ENCODE measurements at regions not wholly inside any gene's neighbourhood (a gene's known extent, or its start where the extent isn't known, plus 50 kb on each side); places are given as distances from the start of the nearest gene placed in this dataset.

GRCh38 chr4:138330531-138330930 is 88.4 kb upstream of the SLC7A11 start:
- Histone ChIP-seq H3K27me3 (ENCODE audit: insufficient read depth, low read length, poor library complexity, severe bottlenecking) (no peaks in the 10 kb centered on the region), H4K20me1 (ENCODE audit: insufficient read depth, low read length, poor library complexity, severe bottlenecking) (no peaks in the 10 kb centered on the region), H3K36me3 (ENCODE audit: insufficient read depth, low read length) (no peaks in the 10 kb centered on the region), H3K4me1 (ENCODE audit: insufficient read depth, low read length, poor library complexity, severe bottlenecking) (peaks cover 14% of the 10 kb centered on the region), H3K4me3 (ENCODE audit: low read length, poor library complexity, severe bottlenecking) (no peak overlapping the region), H3K9ac (ENCODE audit: low read depth, low read length, poor library complexity, severe bottlenecking) (no peak overlapping the region), H2AFZ (ENCODE audit: low read length) (no peak overlapping the region), H3K79me2 (ENCODE audit: insufficient read depth, low read length) (no peaks in the 10 kb centered on the region), H3K9me3 (ENCODE audit: insufficient read depth, low read depth, low read length) (no peaks in the 10 kb centered on the region; the same call in 1 of the 2 replicates), H3K9me2 (replicated peaks; ENCODE audit: low read depth, low read length) (no peaks in the 10 kb centered on the region), H3K4me2 (ENCODE audit: low read depth, low read length, poor library complexity, severe bottlenecking) (no peak overlapping the region), H3F3A (ENCODE audit: low read depth) (no peaks in the 10 kb centered on the region)
- TF ChIP-seq EZH2phosphoT487 (IDR thresholded peaks at IDR 0.05; ENCODE audit: borderline replicate concordance): no peak
- TF ChIP-seq, protein P1, sequence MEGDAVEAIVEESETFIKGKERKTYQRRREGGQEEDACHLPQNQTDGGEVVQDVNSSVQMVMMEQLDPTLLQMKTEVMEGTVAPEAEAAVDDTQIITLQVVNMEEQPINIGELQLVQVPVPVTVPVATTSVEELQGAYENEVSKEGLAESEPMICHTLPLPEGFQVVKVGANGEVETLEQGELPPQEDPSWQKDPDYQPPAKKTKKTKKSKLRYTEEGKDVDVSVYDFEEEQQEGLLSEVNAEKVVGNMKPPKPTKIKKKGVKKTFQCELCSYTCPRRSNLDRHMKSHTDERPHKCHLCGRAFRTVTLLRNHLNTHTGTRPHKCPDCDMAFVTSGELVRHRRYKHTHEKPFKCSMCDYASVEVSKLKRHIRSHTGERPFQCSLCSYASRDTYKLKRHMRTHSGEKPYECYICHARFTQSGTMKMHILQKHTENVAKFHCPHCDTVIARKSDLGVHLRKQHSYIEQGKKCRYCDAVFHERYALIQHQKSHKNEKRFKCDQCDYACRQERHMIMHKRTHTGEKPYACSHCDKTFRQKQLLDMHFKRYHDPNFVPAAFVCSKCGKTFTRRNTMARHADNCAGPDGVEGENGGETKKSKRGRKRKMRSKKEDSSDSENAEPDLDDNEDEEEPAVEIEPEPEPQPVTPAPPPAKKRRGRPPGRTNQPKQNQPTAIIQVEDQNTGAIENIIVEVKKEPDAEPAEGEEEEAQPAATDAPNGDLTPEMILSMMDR (conservative IDR thresholded peaks at IDR 0.05; ENCODE audit: low read length): no peak

DNA sequence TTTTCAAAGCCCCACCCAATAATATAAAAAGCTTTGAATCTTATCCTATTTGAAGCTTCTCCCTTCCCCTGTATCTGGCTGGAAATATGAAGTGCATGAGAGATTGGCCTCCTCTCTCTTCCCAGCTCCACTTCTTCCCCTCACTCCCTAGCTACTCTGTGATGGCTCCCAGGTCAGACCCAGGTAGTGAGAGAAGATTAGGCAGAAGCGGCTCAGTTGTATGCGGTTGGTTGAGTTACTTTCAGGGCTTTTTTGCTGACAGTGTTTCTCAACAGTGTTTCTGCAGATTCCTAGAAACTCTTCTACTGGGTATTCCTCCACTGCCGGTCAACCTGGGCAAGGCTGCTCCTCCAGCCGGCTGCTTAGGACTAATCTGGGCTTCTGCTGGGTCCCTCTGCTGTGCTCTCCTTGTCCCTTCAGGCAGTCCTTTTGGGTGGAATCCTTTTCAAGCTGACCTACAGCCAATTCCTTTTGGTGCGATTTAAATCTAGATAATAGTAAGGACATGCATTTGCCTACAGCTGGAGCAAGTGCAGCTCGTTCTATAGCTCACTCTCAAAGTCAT is 87.4 kb upstream of the SLC7A11 start:
- no peak for TF ChIP-seq EZH2phosphoT487 (IDR thresholded peaks at IDR 0.05; ENCODE audit: borderline replicate concordance)
- TF ChIP-seq, protein P1 (conservative IDR thresholded peaks at IDR 0.05; ENCODE audit: low read length): no peak
- H3K4me2 ChIP-seq (ENCODE audit: low read depth, low read length, poor library complexity, severe bottlenecking): no peak overlapping the region
- H3K9me2 ChIP-seq (replicated peaks; ENCODE audit: low read depth, low read length): no peaks in the 10 kb centered on the region
- H3K27me3 ChIP-seq (ENCODE audit: insufficient read depth, low read length, poor library complexity, severe bottlenecking): no peaks in the 10 kb centered on the region
- H4K20me1 ChIP-seq (ENCODE audit: insufficient read depth, low read length, poor library complexity, severe bottlenecking): no peaks in the 10 kb centered on the region
- H3K4me3 ChIP-seq (ENCODE audit: low read length, poor library complexity, severe bottlenecking): no peak overlapping the region
- no peaks in the 10 kb centered on the region for H3F3A ChIP-seq (ENCODE audit: low read depth)
- H3K79me2 ChIP-seq (ENCODE audit: insufficient read depth, low read length): no peaks in the 10 kb centered on the region
- H3K36me3 ChIP-seq (ENCODE audit: insufficient read depth, low read length): no peaks in the 10 kb centered on the region
- no peaks in the 10 kb centered on the region; the same call in 1 of the 2 replicates for H3K9me3 ChIP-seq (ENCODE audit: insufficient read depth, low read depth, low read length)
- H3K4me1 ChIP-seq (ENCODE audit: insufficient read depth, low read length, poor library complexity, severe bottlenecking): peaks cover 14% of the 10 kb centered on the region
- no peak overlapping the region for H2AFZ ChIP-seq (ENCODE audit: low read length)
- no peak overlapping the region for H3K9ac ChIP-seq (ENCODE audit: low read depth, low read length, poor library complexity, severe bottlenecking)

GRCh38 chr4:138327338-138327737 is 85.2 kb upstream of the SLC7A11 start:
- no peak for TF ChIP-seq EZH2phosphoT487 (IDR thresholded peaks at IDR 0.05; ENCODE audit: borderline replicate concordance)
- Histone ChIP-seq H3K9ac (ENCODE audit: low read depth, low read length, poor library complexity, severe bottlenecking) (no peak overlapping the region), H2AFZ (ENCODE audit: low read length) (no peak overlapping the region)

DNA sequence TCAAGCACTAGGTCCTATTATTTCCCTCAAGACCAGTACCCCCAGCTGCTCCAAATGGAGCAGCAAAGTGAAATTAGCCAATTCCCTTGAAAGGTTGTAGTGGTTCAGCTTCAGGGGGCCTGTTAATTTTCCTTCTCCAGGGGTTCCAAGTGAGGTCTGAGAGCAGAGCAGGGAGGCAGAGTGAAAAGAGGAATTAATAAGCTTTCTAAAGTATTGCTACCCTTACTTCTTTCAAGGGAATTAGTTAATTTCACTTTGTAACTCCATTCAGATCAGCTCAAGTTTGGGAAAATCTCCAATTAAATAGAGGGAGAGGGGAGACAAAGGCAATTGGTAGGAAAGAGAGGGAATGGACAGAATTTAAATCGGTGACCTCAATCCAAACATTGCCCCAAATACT is 78.7 kb upstream of the SLC7A11 start:
- TF ChIP-seq EZH2phosphoT487 (IDR thresholded peaks at IDR 0.05; ENCODE audit: borderline replicate concordance): no peak
- TF ChIP-seq, protein P1 (conservative IDR thresholded peaks at IDR 0.05; ENCODE audit: low read length): no peak
- H3K9me2 ChIP-seq (replicated peaks; ENCODE audit: low read depth, low read length): no peaks in the 10 kb centered on the region
- no peaks in the 10 kb centered on the region for H3F3A ChIP-seq (ENCODE audit: low read depth)
- H4K20me1 ChIP-seq (ENCODE audit: insufficient read depth, low read length, poor library complexity, severe bottlenecking): no peaks in the 10 kb centered on the region
- no peak overlapping the region for H2AFZ ChIP-seq (ENCODE audit: low read length)
- no peaks in the 10 kb centered on the region for H3K27me3 ChIP-seq (ENCODE audit: insufficient read depth, low read length, poor library complexity, severe bottlenecking)
- no peaks in the 10 kb centered on the region for H3K36me3 ChIP-seq (ENCODE audit: insufficient read depth, low read length)
- H3K4me3 ChIP-seq (ENCODE audit: low read length, poor library complexity, severe bottlenecking): no peak overlapping the region
- no peaks in the 10 kb centered on the region for H3K79me2 ChIP-seq (ENCODE audit: insufficient read depth, low read length)
- H3K4me2 ChIP-seq (ENCODE audit: low read depth, low read length, poor library complexity, severe bottlenecking): no peak overlapping the region
- peaks cover 3% of the 10 kb centered on the region for H3K4me1 ChIP-seq (ENCODE audit: insufficient read depth, low read length, poor library complexity, severe bottlenecking)
- no peak overlapping the region for H3K9ac ChIP-seq (ENCODE audit: low read depth, low read length, poor library complexity, severe bottlenecking)
- H3K9me3 ChIP-seq (ENCODE audit: insufficient read depth, low read depth, low read length): no peaks in the 10 kb centered on the region

More at GRCh38 chr4:138327338-138327737, 85.2 kb upstream of the SLC7A11 start:
- Histone ChIP-seq H3K9me3 (ENCODE audit: insufficient read depth, low read depth, low read length) (no peaks in the 10 kb centered on the region), H3K79me2 (ENCODE audit: insufficient read depth, low read length) (no peaks in the 10 kb centered on the region), H4K20me1 (ENCODE audit: insufficient read depth, low read length, poor library complexity, severe bottlenecking) (no peaks in the 10 kb centered on the region), H3K36me3 (ENCODE audit: insufficient read depth, low read length) (no peaks in the 10 kb centered on the region), H3K27me3 (ENCODE audit: insufficient read depth, low read length, poor library complexity, severe bottlenecking) (no peaks in the 10 kb centered on the region), H3F3A (ENCODE audit: low read depth) (no peaks in the 10 kb centered on the region), H3K4me2 (ENCODE audit: low read depth, low read length, poor library complexity, severe bottlenecking) (peak overlapping the region; percentile 42), H3K4me3 (ENCODE audit: low read length, poor library complexity, severe bottlenecking) (no peak overlapping the region), H3K9me2 (replicated peaks; ENCODE audit: low read depth, low read length) (no peaks in the 10 kb centered on the region), H3K4me1 (ENCODE audit: insufficient read depth, low read length, poor library complexity, severe bottlenecking) (peaks cover 14% of the 10 kb centered on the region)
